Keratinocyte (primary cell): ENCODE measurements at regions not wholly inside any gene's neighbourhood (a gene's known extent, or its start where the extent isn't known, plus 50 kb on each side); places are given as distances from the start of the nearest gene placed in this dataset.

Experiments used
- CTCF ChIP-seq, 3 experiments: IDR thresholded peaks in 1 of 3; conservative IDR thresholded peaks in 1 of 3; optimal IDR thresholded peaks in 1 of 3; 2 replicates in 2 of 3; 3 replicates in 1 of 3; pipeline versions ENCODE3 to v1.5.1; 2011; ENCODE audit warnings: low read length in 3 of 3, mild to moderate bottlenecking in 3 of 3, moderate library complexity in 2 of 3, control low read depth in 1 of 3, inconsistent platforms in 1 of 3; ENCODE audit not compliant: insufficient read depth in 2 of 3; ENCODE audit errors: extremely low read depth in 1 of 3
- EZH2 ChIP-seq: IDR thresholded peaks from one replicate; pipeline ENCODE4 v1.6.1; 2012; ENCODE audit warnings: inconsistent platforms, mild to moderate bottlenecking, low read length, moderate library complexity

- TF ChIP-seq CTCF (optimal IDR thresholded peaks at IDR 0.05 in 1 of 3, IDR thresholded peaks at IDR 0.05 in 1 of 3, conservative IDR thresholded peaks at IDR 0.05 in 1 of 3; ENCODE audit: extremely low read depth in 1 of 3, insufficient read depth in 2 of 3, low read length in 3 of 3) (no peak), EZH2 (no peak)
Measured at GRCh38 chr15:38748710-38749109, 184.1 kb upstream of the RASGRP1 start.
